ENCODE measurements at regions not wholly inside any gene's neighbourhood (a gene's known extent, or its start where the extent isn't known, plus 50 kb on each side); places are given as distances from the start of the nearest gene placed in this dataset.

DNA sequence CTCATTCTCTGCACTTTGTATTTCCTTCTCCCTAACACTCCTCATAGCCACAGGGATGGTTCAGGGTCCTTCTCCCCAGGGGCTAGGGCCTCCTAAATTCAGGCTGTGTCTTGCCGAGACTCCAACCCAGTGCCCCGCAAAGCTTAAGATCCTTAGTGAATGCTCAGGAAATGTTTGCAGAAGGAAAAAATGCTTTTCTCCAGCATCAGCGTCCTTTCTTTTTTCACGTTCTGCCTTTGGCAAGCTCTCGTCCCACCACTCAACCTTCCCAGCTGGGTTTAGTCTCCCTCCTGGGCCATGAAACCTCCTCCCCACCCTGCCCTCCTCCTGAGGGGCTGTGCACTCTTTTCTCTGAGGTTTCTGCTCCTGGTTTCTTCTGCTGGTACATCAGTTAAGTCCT lies 503.8 kb upstream of the B3GAT1 start:
- H3K4me3 Mint-ChIP-seq = peak overlapping the region in 1 of 3 experiments; percentile 19
- H3K27ac Mint-ChIP-seq = peak overlapping the region in 2 of 3 experiments; percentile 65 to 74
- no peaks in the 10 kb centered on the region for H3K9me3 Mint-ChIP-seq
- TF ChIP-seq, protein P1, sequence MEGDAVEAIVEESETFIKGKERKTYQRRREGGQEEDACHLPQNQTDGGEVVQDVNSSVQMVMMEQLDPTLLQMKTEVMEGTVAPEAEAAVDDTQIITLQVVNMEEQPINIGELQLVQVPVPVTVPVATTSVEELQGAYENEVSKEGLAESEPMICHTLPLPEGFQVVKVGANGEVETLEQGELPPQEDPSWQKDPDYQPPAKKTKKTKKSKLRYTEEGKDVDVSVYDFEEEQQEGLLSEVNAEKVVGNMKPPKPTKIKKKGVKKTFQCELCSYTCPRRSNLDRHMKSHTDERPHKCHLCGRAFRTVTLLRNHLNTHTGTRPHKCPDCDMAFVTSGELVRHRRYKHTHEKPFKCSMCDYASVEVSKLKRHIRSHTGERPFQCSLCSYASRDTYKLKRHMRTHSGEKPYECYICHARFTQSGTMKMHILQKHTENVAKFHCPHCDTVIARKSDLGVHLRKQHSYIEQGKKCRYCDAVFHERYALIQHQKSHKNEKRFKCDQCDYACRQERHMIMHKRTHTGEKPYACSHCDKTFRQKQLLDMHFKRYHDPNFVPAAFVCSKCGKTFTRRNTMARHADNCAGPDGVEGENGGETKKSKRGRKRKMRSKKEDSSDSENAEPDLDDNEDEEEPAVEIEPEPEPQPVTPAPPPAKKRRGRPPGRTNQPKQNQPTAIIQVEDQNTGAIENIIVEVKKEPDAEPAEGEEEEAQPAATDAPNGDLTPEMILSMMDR (IDR thresholded peaks at IDR 0.05; ENCODE audit: unreplicated experiment in 3 of 3) = no peak
- H3K36me3 Mint-ChIP-seq (ENCODE audit: low read depth) = no peaks in the 10 kb centered on the region
- peaks cover 12% of the 10 kb centered on the region for H3K27me3 Mint-ChIP-seq (ENCODE audit: low read depth)
- H3K4me1 Mint-ChIP-seq = peaks cover 49% of the 10 kb centered on the region

DNA sequence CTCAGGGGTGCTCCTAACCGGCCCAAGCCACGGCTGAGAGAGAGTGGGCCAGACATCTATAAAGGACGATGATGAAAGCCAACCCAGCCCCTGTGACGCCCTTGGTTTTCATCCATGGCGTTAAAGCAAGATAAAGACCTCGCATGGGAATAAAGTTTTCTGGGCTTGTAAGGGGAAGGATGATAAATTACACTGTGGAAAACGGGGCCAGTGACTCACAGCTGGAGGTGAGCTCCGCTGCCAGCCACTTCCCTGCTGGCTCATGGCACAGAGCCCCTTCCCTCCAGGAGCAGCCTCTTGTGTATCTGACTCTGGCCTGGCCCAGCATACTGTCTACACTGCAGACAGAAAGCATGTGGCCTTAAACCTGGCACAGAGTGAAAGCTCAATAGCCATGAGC lies 503.2 kb upstream of the B3GAT1 start:
- Mint-ChIP-seq H3K4me1 (peaks cover 49% of the 10 kb centered on the region), H3K27me3 (ENCODE audit: low read depth) (peaks cover 12% of the 10 kb centered on the region), H3K4me3 (no peak overlapping the region), H3K9me3 (no peaks in the 10 kb centered on the region), H3K36me3 (ENCODE audit: low read depth) (no peaks in the 10 kb centered on the region), H3K27ac (peak overlapping the region in 2 of 3 experiments; percentile 65 to 74)
- TF ChIP-seq, protein P1 (IDR thresholded peaks at IDR 0.05; ENCODE audit: unreplicated experiment in 3 of 3) = no peak

DNA sequence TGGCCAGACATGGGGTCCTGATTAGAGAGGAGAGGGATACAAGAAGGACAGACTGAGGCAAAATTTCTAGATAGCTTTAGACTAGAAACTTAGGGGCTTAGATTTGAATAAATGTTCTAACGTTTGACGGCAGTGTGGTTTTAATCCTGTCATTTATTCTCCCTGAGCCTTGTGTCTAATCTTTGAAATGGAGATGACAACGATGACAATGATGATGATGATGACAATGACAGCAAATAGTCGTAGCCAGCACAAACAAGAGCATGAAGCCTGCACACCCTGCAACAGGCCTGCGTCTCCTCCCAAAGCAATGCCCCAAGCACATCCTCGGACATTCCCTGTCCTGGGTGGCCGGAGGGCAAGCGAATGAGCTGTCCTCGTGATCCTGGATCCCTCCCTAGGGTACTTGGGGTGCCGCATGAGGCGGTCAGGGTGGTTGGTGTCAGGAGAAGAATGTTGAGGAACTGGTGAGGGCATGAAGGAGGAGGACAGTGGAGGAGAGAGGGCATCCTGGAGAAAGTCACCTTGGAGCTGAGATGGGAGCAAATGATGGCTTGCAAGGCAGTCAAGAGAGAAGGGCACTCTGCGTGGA lies 502.1 kb upstream of the B3GAT1 start:
- Mint-ChIP-seq H3K4me3 (no peak overlapping the region), H3K27ac (peak overlapping the region in 1 of 3 experiments; percentile 74)
- TF ChIP-seq, protein P1 (IDR thresholded peaks at IDR 0.05; ENCODE audit: unreplicated experiment in 3 of 3) = no peak

GRCh38 chr11:134913391-134913790 lies 501.3 kb upstream of the B3GAT1 start:
- H3K4me1 Mint-ChIP-seq = peaks cover 49% of the 10 kb centered on the region

More for the DNA sequence above, 502.1 kb upstream of the B3GAT1 start:
- no peaks in the 10 kb centered on the region for H3K9me3 Mint-ChIP-seq
- H3K36me3 Mint-ChIP-seq (ENCODE audit: low read depth) = no peaks in the 10 kb centered on the region
- peaks cover 49% of the 10 kb centered on the region for H3K4me1 Mint-ChIP-seq
- peaks cover 12% of the 10 kb centered on the region for H3K27me3 Mint-ChIP-seq (ENCODE audit: low read depth)

GRCh38 chr11:134911514-134912180 lies 499.6 kb upstream of the B3GAT1 start:
- no peaks in the 10 kb centered on the region for H3K9me3 Mint-ChIP-seq
- no peaks in the 10 kb centered on the region for H3K36me3 Mint-ChIP-seq (ENCODE audit: low read depth)
- no peak overlapping the region for H3K4me3 Mint-ChIP-seq
- TF ChIP-seq, protein P1 (IDR thresholded peaks at IDR 0.05; ENCODE audit: unreplicated experiment in 3 of 3) = no peak
- peak overlapping the region in 1 of 3 experiments; percentile 9 for H3K27ac Mint-ChIP-seq
- peaks cover 19% of the 10 kb centered on the region for H3K27me3 Mint-ChIP-seq (ENCODE audit: low read depth)
- peaks cover 49% of the 10 kb centered on the region for H3K4me1 Mint-ChIP-seq

More at GRCh38 chr11:134913391-134913790, 501.3 kb upstream of the B3GAT1 start:
- Mint-ChIP-seq H3K9me3 (no peaks in the 10 kb centered on the region), H3K27ac (no peak overlapping the region), H3K27me3 (ENCODE audit: low read depth) (peaks cover 12% of the 10 kb centered on the region), H3K36me3 (ENCODE audit: low read depth) (no peaks in the 10 kb centered on the region), H3K4me3 (no peak overlapping the region)
- TF ChIP-seq, protein P1 (IDR thresholded peaks at IDR 0.05; ENCODE audit: unreplicated experiment in 3 of 3) = no peak

Measured in nephron (organoid).